Activated CD4-positive, alpha-beta T cell treated with anti-CD3 and anti-CD28 coated beads, Interleukin-2, Interleukin-6, amounts not matched to agents 100 ng/mL and 50 ng/mL, durations not matched to agents 16 hours and 8 hours (primary cell): ENCODE measurements at regions not wholly inside any gene's neighbourhood (a gene's known extent, or its start where the extent isn't known, plus 50 kb on each side); places are given as distances from the start of the nearest gene placed in this dataset.
"Not testable (repeated sequence)": the region's sequence is repeated elsewhere in the genome, so short reads cannot be mapped to it uniquely, and the experiment has no call there.

Experiments used
- DNase-seq: peaks from one replicate; pipeline ENCODE4 v3.0.0-alpha.2; 2020

GRCh38 chr7:152594801-152595200 lies 81.1 kb downstream of the XRCC2 start:
- DNase-seq: no peak

GRCh38 chr7:152591976-152592375 lies 84.0 kb downstream of the XRCC2 start:
- no peak for DNase-seq

GRCh38 chr7:152590481-152590880 lies 85.5 kb downstream of the XRCC2 start:
- no peak for DNase-seq

GRCh38 chr7:152589821-152590220 lies 86.1 kb downstream of the XRCC2 start:
- not testable (repeated sequence) for DNase-seq

- no peak for DNase-seq
Measured at GRCh38 chr7:152588350-152588749, 87.6 kb downstream of the XRCC2 start.

GRCh38 chr7:152587366-152587765 lies 88.6 kb downstream of the XRCC2 start:
- no peak for DNase-seq

GRCh38 chr7:152583006-152583405 lies 92.9 kb downstream of the XRCC2 start:
- DNase-seq: no peak

GRCh38 chr7:152579070-152579469 lies 96.9 kb downstream of the XRCC2 start:
- DNase-seq: no peak

GRCh38 chr7:152577339-152577738 lies 98.6 kb downstream of the XRCC2 start:
- no peak for DNase-seq

GRCh38 chr7:152574892-152575548 lies 100.9 kb downstream of the XRCC2 start:
- DNase-seq: no peak

- DNase-seq: not testable (repeated sequence)
Measured at GRCh38 chr7:152573186-152573585, 102.8 kb downstream of the XRCC2 start.

GRCh38 chr7:152572101-152572500 lies 103.8 kb downstream of the XRCC2 start:
- no peak for DNase-seq

GRCh38 chr7:152571068-152571467 lies 104.9 kb downstream of the XRCC2 start:
- no peak for DNase-seq

- DNase-seq: no peak
Measured at GRCh38 chr7:152568972-152569371, 107.0 kb downstream of the XRCC2 start.

GRCh38 chr7:152565731-152566130 lies 110.2 kb downstream of the XRCC2 start:
- no peak for DNase-seq

GRCh38 chr7:152564656-152565250 lies 111.2 kb downstream of the XRCC2 start:
- DNase-seq: no peak

GRCh38 chr7:152556013-152556755 lies 119.8 kb downstream of the XRCC2 start:
- no peak for DNase-seq

GRCh38 chr7:152553671-152554317 lies 118.0 kb upstream of the KMT2C start:
- DNase-seq: no peak

GRCh38 chr7:152551304-152552036 lies 115.7 kb upstream of the KMT2C start:
- DNase-seq: no peak

GRCh38 chr7:152544971-152545619 lies 109.3 kb upstream of the KMT2C start:
- no peak for DNase-seq

- DNase-seq: no peak
Measured at GRCh38 chr7:152544481-152544927, 108.7 kb upstream of the KMT2C start.

GRCh38 chr7:152543799-152544198 lies 108.0 kb upstream of the KMT2C start:
- DNase-seq: no peak
